Natural killer cell (primary cell): ENCODE measurements at regions not wholly inside any gene's neighbourhood (a gene's known extent, or its start where the extent isn't known, plus 50 kb on each side); places are given as distances from the start of the nearest gene placed in this dataset.

Experiments
- ATAC-seq, 3 donors: fragments of 150-1000 bp in 2 of 3; fragments of 200-7000 bp in 1 of 3; cut with Tn5 transposase; 1 replicate in 1 of 3; 2 replicates in 2 of 3; pipeline ENCODE4 v1.10.0; 2021; ENCODE audit warnings: mild to moderate bottlenecking in 2 of 3, moderate library complexity in 2 of 3
- DNase-seq, 2 donors: peaks; one replicate each; pipeline versions ENCODE4 v3.0.0 to v3.0.0-alpha.2; 2013 to 2021; ENCODE audit warnings: mixed read lengths in 1 of 2
- H3K27ac ChIP-seq: one replicate; pipeline ENCODE4 v1.5.1; 2013; ENCODE audit warnings: mild to moderate bottlenecking, low read length
- H3K27me3 ChIP-seq: one replicate; pipeline ENCODE4 v1.6.1; 2013; ENCODE audit warnings: low read length; ENCODE audit not compliant: control insufficient read depth, insufficient read depth
- H3K36me3 ChIP-seq: one replicate; pipeline ENCODE4 v1.6.1; 2013; ENCODE audit warnings: low read length; ENCODE audit not compliant: control insufficient read depth, insufficient read depth
- H3K4me1 ChIP-seq: one replicate; pipeline ENCODE4 v1.6.1; 2013; ENCODE audit warnings: low read length; ENCODE audit not compliant: control insufficient read depth, insufficient read depth
- H3K4me3 ChIP-seq: one replicate; pipeline ENCODE4 v1.5.1; 2013; ENCODE audit warnings: low read length
- H3K9me3 ChIP-seq: one replicate; pipeline ENCODE4 v1.6.1; 2013; ENCODE audit warnings: low read length; ENCODE audit not compliant: control insufficient read depth, insufficient read depth
- H3K27ac Mint-ChIP-seq, 2 donors: one replicate each; pipeline ENCODE4 v1.8.0; 2022; ENCODE audit warnings: mild to moderate bottlenecking in 2 of 2, mixed read lengths in 2 of 2, moderate library complexity in 1 of 2
- H3K27me3 Mint-ChIP-seq, 2 donors: one replicate each; pipeline ENCODE4 v1.8.0; 2022; ENCODE audit warnings: low read depth in 2 of 2, mixed read lengths in 2 of 2
- H3K36me3 Mint-ChIP-seq: one replicate; pipeline ENCODE4 v1.8.0; 2022; ENCODE audit warnings: mixed read lengths
- H3K4me1 Mint-ChIP-seq, 2 donors: one replicate each; pipeline ENCODE4 v1.8.0; 2022; ENCODE audit warnings: mixed read lengths in 2 of 2
- H3K4me3 Mint-ChIP-seq: one replicate; pipeline ENCODE4 v1.8.0; 2022; ENCODE audit warnings: mild to moderate bottlenecking, moderate library complexity, mixed read lengths
- H3K9me3 Mint-ChIP-seq, 2 donors: one replicate each; pipeline ENCODE4 v1.8.0; 2022; ENCODE audit warnings: mixed read lengths in 2 of 2
- WGBS: methylation state at CpG from one replicate; pipeline ENCODE4 v1.1.7; 2013; ENCODE audit warnings: missing lambda C conversion rate; ENCODE audit not compliant: insufficient coverage; 5-methylcytosine and 5-hydroxymethylcytosine counted together
- intact Hi-C: fragments of 100-400 bp; cut with micrococcal nuclease; formaldehyde crosslinking; loops from one replicate; pipeline ENCODE4 v1.14.2; 2022
- TF ChIP-seq, protein P1 (sequence below): fragments of 200-600 bp; IDR thresholded peaks from one replicate; pipeline ENCODE4 v1.8.0; 2022; ENCODE audit warnings: antibody characterized with exemption

DNA sequence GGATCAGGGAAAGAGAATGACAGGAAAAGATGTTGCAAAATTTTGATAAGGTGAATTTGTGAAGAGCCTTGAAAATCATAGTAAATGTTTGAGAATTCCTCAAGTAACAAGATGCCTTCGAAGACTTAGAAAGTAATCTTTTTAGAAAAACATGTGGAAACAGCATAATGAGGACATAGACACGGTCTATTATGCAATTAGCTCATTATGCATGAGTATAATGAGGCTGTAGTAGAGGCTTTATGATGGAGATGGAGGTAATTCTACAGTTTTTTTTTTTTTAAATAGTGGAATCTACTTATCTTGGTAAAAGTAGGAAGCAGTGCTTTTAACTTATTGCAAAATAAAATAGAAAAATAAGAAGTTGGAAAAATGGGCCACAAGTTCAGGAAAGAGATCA is 1329.1 kb upstream of the SPRY2 start:
- H3K36me3 ChIP-seq, result no peaks in the 10 kb centered on the region
- 75% methylated on average over 2 of the region's 2 CpGs for WGBS
- no peaks in the 10 kb centered on the region for H3K27me3 ChIP-seq
- no peak overlapping the region for H3K4me3 ChIP-seq
- no peak overlapping the region for H3K27ac ChIP-seq
- no peaks in the 10 kb centered on the region for H3K4me1 ChIP-seq
- Mint-ChIP-seq H3K9me3 (peaks cover 9 to 21% of the 10 kb centered on the region in 2 donors), H3K4me3 (no peak overlapping the region), H3K4me1 (no peaks in the 10 kb centered on the region), H3K27me3 (no peaks in the 10 kb centered on the region), H3K27ac (no peak overlapping the region), H3K36me3 (peaks cover 12% of the 10 kb centered on the region)
- no peaks in the 10 kb centered on the region for H3K9me3 ChIP-seq
- TF ChIP-seq, protein P1, sequence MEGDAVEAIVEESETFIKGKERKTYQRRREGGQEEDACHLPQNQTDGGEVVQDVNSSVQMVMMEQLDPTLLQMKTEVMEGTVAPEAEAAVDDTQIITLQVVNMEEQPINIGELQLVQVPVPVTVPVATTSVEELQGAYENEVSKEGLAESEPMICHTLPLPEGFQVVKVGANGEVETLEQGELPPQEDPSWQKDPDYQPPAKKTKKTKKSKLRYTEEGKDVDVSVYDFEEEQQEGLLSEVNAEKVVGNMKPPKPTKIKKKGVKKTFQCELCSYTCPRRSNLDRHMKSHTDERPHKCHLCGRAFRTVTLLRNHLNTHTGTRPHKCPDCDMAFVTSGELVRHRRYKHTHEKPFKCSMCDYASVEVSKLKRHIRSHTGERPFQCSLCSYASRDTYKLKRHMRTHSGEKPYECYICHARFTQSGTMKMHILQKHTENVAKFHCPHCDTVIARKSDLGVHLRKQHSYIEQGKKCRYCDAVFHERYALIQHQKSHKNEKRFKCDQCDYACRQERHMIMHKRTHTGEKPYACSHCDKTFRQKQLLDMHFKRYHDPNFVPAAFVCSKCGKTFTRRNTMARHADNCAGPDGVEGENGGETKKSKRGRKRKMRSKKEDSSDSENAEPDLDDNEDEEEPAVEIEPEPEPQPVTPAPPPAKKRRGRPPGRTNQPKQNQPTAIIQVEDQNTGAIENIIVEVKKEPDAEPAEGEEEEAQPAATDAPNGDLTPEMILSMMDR, result no peak
- ATAC-seq (no peak), DNase-seq (no peak)
- intact Hi-C loops, result no loop called here

DNA sequence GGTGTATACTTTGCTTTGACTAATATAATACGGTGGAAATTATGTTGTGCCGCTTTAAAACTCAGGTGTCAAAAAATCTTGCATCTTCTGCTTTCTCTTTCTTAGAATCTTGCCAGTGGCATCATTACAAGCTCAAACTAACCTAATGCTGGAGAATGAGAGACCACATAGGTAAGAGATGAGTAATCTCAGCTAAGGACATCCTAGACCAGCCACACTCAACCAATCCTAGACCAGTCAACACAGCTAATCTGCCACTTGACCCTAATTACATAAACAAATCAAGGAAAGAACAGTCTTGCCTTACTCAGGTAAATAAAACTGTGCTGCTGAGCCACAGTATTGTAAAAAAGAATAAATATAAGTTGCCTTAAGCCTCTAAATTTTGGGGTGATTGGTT is 1323.9 kb upstream of the SPRY2 start:
- Histone ChIP-seq H3K36me3 (no peaks in the 10 kb centered on the region), H3K4me3 (no peak overlapping the region), H3K27me3 (no peaks in the 10 kb centered on the region), H3K9me3 (no peaks in the 10 kb centered on the region), H3K4me1 (no peaks in the 10 kb centered on the region), H3K27ac (no peak overlapping the region)
- Mint-ChIP-seq H3K4me3 (no peak overlapping the region), H3K27ac (no peak overlapping the region), H3K27me3 (no peaks in the 10 kb centered on the region), H3K36me3 (peaks cover 2% of the 10 kb centered on the region), H3K4me1 (no peaks in the 10 kb centered on the region), H3K9me3 (peaks cover 10 to 17% of the 10 kb centered on the region in 2 donors)
- no peak for DNase-seq
- ATAC-seq, result no peak
- 89% methylated on average over 2 of the region's 2 CpGs for WGBS
- TF ChIP-seq, protein P1, result no peak
- intact Hi-C loops, result no loop called here

DNA sequence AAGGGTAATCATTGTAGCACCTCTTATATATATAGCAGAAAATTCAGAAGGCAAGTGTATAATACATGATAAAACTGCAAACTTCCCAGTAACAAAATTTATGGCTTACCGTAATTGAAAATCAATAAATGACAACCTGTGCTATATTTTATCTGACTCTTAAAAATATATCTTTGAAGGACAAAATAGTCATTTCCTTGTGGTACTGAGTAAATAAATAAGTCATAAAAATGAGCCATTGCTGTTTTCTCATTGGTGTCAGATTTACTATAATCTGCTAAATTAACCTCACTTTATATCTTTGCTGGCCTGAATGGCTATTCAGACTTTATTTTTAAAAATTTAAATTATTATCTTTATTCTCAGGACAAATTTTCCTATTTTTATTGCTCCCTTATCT is 1319.1 kb upstream of the SPRY2 start:
- no peaks in the 10 kb centered on the region for H3K27me3 Mint-ChIP-seq
- TF ChIP-seq, protein P1, result no peak
- no peaks in the 10 kb centered on the region for H3K4me1 Mint-ChIP-seq
- peaks cover 10% of the 10 kb centered on the region for H3K36me3 Mint-ChIP-seq
- no peaks in the 10 kb centered on the region for H3K27me3 ChIP-seq
- DNase-seq (no peak), ATAC-seq (no peak)
- no peak overlapping the region for H3K4me3 Mint-ChIP-seq
- H3K4me3 ChIP-seq, result no peak overlapping the region
- no CpG with 5 or more reads among the region's 1 CpG for WGBS
- H3K27ac ChIP-seq, result no peak overlapping the region
- H3K4me1 ChIP-seq, result no peaks in the 10 kb centered on the region
- intact Hi-C loops, result no loop called here
- peaks cover 5% of the 10 kb centered on the region for H3K9me3 ChIP-seq
- no peak overlapping the region for H3K27ac Mint-ChIP-seq
- H3K36me3 ChIP-seq, result no peaks in the 10 kb centered on the region
- H3K9me3 Mint-ChIP-seq, result peaks cover 15 to 28% of the 10 kb centered on the region in 2 donors

DNA sequence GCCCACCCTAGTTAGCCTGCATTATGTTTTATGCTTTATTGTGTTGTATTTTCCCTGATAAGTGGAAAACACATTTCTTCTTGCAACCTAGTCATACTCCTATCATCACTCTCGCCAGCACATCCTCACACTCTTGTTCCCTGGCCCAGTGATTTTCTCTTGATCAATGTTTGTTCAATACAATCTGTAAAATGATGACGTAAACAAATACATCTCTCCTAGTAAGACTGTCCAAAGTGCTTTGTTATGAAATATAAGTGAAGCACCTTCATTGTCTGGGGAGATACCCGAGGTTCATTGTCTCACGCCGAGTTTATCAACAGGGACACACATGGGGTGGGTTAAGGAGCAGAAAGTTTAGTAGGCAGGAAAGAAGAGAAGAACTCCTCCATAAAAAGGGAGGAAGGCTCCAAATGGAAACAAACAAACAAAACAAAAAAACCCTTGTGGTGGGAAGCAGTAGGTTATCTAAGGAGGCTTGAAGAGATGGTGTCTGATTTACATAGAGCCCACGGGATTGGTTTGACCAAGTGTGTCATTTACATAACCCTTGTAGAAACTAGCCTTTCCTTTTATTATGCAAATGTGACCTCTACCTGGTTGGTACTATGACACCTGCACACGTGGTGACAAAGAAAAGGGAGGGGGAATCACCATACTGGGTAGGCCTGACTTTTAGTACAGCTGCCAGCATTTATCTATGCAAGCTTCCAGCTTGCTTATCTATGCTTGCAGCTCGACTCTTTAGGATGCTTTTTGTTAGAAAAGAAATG is 1317.9 kb upstream of the SPRY2 start:
- Histone ChIP-seq H3K36me3 (no peaks in the 10 kb centered on the region), H3K9me3 (peaks cover 5% of the 10 kb centered on the region), H3K27me3 (no peaks in the 10 kb centered on the region), H3K4me3 (no peak overlapping the region), H3K4me1 (no peaks in the 10 kb centered on the region), H3K27ac (no peak overlapping the region)
- Mint-ChIP-seq H3K27ac (no peak overlapping the region), H3K36me3 (peaks cover 10% of the 10 kb centered on the region), H3K9me3 (peaks cover 15 to 28% of the 10 kb centered on the region in 2 donors), H3K27me3 (no peaks in the 10 kb centered on the region), H3K4me1 (no peaks in the 10 kb centered on the region), H3K4me3 (no peak overlapping the region)
- WGBS, result 75% methylated on average over 8 of the region's 8 CpGs
- DNase-seq, result no peak
- ATAC-seq, result no peak
- intact Hi-C loops, result no loop called here
- TF ChIP-seq, protein P1, result no peak
